DMS53 treated with DMSO at 0.1 percent for 48 hours (cell line): ENCODE measurements at regions not wholly inside any gene's neighbourhood (a gene's known extent, or its start where the extent isn't known, plus 50 kb on each side); places are given as distances from the start of the nearest gene placed in this dataset.

Source experiments
- DNase-seq: peaks from one replicate; lab custom pipeline; 2025; ENCODE audit not compliant: unreplicated experiment; lab: John Stamatoyannopoulos, UW

DNA sequence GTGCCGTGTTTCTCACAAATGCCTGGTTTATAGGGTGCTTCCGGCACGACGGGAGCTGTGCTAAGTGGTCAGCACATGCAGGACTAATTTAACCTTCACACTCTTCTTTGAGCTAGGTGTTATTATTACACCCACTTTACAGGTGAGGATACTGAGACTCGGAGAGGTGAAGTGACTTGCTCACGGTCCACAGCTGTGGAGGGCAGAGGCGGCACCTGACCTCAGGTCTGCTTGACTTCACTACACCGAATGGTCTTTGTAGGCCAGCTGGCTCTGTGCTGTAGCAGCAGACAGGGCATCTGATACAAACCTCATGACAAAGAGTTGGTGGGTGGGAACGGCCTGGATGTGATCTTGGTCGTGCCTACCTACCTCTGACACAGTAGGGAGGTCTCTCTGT, 102.0 kb upstream of the BOD1 start:
- peak; percentile 58 for DNase-seq

DNA sequence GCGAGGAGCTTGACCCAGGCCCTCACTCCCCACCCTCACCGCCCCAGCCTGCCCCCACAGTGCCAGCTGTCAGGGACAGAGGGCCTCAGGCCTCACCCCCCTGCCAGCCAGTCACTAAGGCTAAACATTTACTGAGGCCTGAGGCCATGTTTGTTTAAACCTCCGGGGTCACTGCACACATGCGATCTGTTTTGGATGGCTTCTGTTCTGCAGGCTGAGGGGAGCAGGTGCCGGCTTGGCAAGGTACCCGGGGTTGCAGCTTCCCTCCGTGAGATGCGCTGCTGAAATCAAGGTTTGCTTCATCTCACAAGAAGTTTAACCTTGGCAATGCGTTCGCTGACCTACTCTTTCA, 103.3 kb upstream of the BOD1 start:
- DNase-seq, result peak; percentile 83

DNA sequence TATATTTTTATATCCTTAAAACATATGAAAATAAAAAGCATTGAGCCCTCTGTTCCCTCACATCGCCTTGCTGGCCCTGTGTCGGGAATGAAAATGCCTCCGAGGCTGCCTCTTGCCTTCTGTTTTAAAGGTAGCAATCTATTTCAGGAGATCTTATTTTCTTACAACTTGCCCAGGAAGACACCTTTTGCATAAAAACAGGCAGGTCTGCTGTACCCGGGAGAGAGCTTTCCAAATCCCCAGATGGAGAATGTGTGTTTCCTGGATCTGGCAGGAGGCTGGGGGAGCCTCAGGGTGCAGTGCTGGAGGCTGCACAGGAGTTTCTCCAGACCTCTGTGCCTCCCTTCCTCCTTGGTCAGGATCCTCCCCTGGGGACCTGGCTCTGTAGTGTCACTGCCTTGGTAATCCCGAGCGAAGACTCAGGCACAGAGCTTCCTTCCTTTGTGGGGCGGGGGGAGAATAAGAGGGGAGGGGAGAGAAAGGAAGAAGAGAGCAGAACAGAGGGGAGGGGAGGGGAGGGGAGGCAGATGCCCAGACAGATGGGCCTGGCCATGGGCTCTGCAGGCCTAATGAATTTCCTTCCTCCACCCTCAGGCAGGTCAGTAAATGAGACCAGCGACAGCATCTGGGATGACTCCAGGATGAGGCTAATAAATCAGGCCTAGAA, 104.0 kb upstream of the BOD1 start:
- peak; percentile 22 for DNase-seq

DNA sequence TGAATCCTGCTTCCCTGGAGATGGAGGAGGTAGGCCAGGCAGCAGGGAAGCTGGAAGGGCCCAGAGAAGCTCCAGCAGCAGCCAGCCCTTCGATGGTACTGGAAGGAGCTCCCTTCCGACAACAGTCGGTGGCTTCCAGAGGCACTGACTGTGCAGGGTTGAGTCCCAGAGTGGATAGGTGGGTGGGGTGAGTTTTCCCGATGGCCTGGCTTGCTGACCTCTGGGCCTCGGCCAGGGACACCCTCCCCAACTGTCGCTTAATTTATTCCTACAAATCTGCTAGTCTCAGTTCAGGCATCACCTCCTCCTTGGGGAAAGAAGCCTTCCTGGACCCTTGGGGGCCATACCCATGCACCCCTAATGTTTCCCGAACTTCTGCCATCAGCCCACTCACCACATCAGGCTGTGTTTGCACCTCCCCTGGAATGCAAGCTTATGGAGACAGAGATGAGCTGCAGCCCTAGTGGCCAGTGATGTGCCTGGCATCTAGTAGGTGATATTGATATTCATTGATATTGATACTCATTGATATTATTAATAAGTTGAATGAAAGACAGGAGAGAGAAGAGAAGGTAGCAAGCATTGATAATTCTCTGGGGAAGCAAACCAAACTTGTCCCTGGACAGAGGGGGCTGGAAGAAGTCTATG, 104.6 kb upstream of the BOD1 start:
- DNase-seq, result no peak

DNA sequence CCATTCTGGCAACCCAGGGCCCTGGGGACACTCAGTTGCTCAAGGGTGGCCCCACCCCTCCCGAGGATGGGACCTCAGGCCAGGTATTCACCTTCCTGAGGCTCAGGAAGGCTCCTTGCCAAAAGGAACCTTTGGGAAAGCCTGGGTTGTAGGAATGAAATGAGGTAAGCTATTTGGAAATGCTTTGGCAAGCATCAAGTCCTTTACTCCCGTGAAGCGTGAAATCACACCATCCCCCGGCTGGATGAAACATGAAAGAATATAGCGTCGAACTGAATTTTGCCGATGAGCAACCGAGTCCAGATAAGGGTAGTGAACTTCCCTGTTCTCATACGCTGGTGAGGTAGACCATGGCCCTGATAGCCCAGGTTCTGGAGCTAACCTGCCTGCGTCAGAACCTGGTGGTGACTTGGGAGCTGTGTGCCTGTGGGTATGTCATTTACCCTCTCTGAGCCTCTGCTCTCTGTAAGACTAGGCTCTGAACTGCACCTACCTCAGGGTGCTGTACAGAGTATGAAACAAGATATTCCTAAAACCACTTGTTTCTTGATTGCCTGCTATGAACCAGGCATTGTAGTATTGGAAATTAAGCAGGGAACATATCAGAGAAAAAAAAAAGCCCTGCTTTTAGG, 105.3 kb upstream of the BOD1 start:
- no peak for DNase-seq

DNA sequence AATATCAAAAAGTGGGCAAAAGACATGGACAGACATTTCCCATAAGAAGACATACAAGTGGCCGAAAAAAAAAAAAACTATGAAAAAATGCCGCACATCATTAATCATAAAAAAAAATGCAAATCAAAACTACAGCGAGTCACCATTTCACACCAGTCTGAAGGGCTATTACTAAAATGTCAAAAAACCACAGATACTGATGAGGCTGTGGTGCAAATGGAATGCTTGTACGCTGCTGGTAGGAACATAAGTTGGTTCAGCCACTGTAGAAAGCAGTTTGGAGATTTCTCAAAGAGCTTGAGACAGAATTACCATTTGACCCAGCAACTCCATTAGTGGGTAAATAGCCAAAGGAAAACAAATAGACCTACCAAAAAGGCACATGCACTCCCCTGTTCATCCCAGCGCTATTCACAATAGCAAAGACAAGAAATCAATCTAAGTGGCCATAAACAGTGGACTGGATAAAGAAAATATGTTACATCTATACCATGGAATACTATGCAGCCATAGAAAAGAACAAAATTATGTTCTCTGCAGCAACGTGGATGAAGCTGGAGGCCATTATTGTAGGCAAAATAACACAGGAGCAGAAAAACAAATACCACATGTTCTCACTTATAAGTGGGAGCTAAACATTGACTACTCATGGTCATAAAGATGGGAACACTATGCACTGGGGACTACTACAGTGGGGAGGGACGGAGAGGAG, 110.6 kb upstream of the BOD1 start:
- DNase-seq, result no peak

DNA sequence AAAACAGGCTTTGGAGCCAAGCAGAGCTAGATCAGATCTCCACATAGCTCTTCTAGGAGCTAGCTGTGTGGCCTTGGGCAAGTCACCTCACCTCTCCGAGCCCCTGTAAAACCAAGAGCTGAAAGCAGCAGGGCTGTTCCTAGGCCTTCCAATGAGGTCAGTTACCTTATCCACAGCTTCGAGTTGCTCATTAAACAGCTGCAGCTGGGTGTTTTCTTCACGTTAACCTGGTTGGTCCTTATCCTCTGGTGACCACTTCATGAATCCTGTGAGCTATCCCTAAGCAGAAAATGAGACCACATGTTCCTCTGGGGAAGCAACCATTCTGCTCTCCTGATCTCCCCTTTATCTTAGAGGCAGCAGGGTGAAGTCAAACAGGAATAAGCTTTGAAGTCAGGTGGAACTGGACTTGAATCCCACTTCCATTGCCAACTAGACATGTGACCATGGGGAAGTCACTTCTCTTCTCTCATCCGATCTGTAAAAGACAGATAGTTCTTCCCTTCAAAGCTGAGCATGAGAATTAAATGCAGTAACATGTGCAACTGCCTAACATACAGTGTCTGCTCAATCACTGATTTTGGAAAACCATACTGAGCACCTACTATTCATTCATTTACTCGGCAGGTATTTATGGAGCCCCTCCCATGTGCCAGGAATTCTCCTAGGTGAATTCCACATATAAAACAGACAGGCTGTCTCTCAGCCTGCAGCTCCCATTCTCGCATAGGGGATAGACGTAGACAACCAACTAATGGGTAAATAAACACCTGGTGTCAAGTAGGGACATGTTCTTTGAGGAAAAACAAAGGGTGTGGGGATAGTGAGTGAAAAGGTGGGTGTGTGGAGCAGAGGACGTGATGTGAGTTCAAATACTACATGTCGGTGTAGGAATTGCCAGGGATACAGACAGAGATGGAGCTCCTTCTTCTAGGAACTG, 111.7 kb upstream of the BOD1 start:
- DNase-seq, result no peak

DNA sequence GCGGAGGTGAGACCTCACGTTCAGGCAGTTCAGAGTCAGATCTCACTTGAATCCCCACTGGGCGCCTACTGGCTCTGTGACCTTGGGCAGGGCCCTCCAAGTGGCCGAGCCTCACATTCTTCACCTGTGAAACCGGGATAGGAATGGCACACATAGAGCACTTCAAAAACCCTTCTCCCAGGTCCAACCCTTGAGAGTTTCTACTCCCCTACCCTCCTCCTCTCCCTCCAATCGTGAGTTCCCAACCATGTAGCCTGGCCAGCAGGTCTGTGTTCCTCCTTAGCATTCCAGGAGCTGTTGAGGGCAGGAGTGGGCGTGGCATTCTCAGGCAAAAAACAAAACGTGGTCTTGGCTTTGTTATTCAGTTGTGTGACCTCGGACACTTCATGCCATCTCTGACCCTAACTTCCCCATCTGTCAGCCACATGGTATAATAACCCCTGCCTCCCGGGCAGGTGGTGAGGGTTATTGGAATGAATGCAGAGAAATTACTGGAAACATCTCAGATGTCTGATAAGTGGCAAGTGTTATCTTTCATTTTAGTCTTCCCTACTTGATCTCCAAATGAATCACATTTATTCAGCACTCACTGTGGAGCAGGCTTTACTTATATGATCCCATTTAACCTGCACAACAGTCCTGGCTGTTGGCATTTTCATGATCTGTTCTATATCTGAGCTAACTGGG, 112.8 kb upstream of the BOD1 start:
- DNase-seq, result no peak

DNA sequence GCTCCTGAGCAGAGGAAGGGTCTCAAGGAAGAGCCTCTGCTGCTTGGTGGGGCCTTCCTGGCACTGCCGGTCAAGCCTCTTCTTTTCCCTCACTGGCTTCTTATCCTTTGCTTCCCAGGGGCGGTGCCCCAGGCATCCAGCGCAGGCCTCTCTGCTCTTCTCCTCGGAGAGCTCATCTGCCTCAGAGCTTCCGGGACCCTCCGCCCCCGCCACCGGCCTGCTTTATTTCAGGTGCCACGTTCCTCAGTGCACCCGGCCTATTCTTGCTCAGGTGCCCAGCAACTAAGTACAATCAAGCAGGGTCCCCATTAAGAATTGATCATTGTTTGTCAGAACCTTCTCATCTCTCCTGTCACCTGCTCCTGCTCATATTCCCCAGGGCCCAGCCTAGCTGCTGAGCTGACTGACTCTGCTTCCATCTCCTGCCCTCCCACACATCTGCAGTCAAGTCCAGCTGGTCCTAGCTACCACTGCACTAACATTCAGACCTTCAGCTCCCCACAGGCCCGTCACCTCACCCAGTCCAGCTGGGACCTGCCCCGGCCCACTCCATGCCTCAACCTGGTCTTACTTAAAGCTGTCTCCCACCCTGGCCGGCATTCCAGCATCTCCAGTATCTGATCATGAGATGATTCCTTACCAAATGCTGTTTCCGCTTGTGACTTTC, 114.3 kb upstream of the BOD1 start:
- no peak for DNase-seq

DNA sequence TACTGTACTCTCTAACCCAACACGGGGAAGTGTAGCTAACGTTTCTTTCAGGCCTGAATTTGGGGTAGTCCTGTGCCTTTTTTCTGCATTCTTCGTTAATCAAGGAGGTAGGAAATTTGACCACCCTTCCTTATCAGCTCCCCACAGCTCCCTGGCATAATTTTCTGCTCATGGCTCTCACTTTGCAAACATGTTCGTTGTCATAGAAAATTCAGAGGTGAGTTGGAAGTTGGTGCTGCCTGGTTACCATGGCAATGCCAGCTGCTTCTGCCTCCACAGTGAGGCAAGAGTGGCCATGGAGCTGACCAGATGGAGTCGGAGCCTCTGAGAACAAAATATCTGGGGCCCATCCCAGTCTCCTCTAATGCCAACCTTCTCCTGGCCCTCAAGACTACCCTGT, 116.6 kb upstream of the BOD1 start:
- no peak for DNase-seq

DNA sequence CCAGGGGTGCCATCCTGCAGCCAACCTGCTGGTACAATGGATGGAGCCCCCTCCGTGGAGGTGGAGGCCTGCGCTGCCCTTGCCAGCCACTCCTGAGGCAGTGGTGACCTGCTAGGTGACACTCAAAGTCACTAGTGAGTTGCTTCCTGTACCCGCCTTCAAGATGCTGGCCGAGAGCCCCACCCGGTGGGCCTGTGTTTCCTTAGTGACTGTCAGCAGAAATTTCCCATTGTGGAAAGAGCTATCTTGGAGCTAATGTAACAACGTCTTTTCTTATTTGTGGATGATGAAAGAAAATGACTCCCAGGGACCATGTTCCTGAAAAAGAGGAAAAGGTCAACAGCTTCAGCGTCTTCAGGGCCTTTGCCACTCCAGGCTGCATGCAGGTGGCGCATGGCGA, 117.0 kb upstream of the BOD1 start:
- DNase-seq, result peak; percentile 27

DNA sequence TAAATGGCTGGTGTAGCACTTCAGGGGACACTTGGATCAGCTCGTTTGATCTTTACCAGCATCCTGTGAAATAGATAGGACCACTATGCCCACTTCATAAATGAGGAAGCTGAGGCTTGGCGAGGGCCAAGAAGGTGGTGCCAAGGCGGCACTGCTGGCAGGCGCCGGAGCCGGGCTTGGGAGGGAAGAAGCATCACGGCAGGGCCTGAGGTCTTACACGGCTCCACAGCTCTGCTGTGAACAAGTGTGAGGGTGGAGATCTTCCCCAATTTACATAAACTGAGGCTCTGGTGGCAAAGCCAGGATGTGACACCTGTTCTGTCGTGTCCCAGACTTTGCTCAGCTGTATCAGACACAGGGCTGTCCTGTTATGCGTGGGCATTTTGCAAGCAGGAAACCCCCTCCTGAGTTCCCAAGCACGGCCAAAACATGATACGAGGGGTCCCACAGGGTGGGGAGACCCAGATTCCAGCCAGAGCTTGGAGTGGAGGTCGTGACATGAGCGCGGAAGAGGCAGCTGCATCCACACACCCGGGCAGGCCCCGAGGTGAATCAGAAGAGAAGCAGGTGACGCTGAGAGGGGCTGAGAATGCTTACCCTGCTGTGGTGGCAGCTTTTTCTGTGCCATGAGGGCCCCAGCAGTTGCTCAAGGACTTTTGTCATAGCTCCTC, 117.5 kb upstream of the BOD1 start:
- peak; percentile 70 for DNase-seq

DNA sequence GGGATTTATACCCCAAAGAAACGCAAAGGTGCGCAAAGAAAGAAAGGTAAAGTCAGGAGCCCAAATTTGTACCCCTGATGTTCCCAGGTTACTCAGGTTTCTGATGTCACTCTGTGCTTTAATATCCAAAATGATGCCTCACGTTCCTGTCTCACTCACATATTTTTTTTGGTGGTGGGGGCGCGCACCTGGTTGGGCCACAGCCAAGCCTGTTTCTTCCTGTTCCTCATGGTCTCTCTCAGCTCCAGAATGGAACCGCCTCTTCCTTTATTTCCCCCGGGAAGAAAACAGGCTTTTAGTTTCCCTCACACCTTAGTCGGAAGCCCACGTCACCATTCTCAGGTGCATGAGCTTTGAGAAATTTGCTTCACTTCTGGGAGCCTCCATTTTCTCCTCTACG, 118.3 kb upstream of the BOD1 start:
- DNase-seq, result no peak

DNA sequence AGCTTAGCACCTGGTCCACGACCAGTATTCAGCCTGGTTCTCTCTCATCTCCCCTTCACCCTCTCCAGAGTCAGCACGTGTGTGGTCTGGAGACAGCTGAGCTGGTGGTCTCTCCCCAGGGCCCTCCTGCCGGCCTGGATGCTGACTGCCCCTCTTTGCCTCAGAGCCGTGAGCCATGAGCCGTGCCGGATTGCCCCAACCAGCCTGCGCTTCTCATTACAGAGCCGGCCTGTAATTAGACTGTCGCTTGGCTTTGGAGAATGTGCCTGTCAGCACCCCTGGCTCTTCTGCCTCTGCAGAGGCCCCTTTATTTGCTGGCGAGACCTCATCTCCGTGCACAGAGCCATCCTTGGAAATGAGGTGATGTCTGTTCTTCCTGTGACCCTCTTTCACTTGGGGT, 118.7 kb upstream of the BOD1 start:
- no peak for DNase-seq

DNA sequence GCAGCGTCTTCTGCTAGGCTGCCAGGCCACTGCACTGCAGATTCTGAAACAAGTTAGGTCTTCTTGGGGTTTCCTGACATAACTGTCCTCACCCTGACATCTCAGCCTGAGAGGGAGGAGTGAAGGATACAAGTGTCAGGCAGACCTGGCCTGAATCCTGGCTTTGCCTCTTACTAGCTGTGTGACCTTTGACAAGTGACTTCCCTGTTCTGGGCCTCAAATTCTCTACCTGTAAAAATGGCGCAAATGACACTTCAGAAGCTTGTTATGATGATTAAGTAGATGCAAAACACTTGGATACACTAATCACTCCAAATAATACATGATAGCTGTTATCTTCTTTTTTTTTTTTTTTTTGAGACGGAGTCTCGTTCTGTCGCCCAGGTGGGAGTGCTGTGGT, 119.2 kb upstream of the BOD1 start:
- no peak for DNase-seq

DNA sequence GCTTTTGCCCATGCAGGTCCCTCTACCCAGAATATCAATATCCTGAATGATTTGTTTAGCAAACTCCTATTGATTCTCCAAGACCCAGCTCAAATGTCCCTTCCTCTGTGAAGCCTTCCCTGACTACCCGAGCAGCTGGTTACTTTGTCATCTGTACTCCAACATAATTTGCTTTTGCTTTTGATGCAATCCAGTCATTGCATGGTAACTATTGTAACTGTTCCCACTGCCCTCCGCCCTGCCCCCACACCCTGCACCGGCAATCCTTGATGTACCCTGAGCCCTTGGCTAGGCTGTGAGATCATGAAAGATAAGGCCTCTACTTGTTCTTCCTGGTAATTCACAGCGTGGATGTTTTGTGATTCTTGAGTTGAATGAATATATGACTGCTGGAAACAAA, 119.9 kb upstream of the BOD1 start:
- peak; percentile 39 for DNase-seq

DNA sequence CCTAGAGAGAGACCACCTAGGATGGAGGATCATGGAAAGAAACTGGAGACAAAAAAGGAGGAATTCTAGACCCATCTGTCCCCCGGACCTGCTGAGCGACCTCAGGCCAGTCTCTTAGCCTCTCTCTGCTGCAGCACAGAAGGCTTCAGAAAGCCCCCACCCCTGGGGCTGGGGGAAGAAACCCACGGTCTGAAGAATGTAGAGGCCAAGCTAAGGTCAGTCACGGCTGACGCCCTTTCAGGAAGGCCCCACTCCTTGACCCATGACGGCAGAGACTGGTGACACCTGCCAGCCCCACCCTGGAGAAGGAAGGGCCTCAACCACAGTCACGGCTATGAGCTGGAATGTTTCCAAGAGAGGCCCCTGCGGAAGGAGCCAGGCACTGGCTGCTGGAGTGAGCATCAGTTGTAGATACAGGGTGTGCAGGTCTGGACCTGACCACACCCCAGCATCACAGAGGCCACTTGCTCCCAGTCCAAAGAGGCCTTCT, 120.5 kb upstream of the BOD1 start:
- peak; percentile 94 for DNase-seq

DNA sequence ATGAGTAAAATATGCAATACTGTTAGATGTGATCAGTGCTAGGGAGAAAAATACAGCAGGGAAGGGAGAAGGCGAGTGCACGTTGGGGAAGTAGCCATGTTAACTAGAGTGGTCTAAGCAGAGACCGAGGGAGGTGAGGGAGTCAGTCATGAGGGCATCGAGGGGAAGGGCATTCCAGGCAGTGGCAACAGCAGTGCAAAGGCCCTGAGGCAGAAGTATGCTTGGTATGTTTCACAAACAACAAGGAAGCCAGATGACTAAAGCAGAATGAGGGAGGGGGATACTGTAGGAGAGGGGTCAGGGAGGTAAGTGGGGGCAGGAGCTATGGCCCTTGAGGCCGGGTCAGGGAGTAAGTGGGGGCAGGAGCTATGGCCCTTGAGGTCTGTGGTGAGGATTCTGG, 123.3 kb upstream of the BOD1 start:
- no peak for DNase-seq

DNA sequence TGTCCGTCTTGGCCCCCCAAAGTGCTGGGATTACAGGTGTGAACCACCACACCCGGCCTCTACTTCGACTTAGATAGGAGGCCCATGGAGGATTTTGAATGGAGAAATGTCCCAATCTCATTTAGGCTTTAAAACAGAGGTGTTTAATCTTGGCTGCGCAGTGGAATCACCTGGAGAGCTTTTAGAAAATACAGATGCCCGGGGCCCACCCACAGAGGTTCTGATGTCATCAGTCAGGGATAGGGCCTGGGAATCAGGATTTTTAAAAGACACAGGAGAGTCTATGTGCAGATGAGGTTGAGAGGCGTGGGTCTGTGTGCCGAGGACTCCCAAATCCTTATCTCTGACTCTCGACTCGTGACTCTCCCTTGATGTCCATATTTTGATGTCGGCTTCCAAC, 124.0 kb upstream of the BOD1 start:
- no peak for DNase-seq
